Adrenal gland (tissue), 5 donors: ENCODE measurements at regions not wholly inside any gene's neighbourhood (a gene's known extent, or its start where the extent isn't known, plus 50 kb on each side); places are given as distances from the start of the nearest gene placed in this dataset.

Source experiments
- POLR2A ChIP-seq, 2 donors: fragments of 450-650 bp; IDR thresholded peaks; one replicate each; pipeline ENCODE4 v1.6.1; 2017; ENCODE audit warnings: antibody characterized with exemption in 2 of 2, mild to moderate bottlenecking in 2 of 2, moderate library complexity in 1 of 2
- TF ChIP-seq, protein P1 (sequence below), 6 experiments: fragments of 450-650 bp in 4 of 6; fragments of 200-600 bp in 2 of 6; sonication (generic) in 1 of 6; IDR thresholded peaks; 1 replicate in 5 of 6; 2 replicates in 1 of 6; pipeline versions ENCODE4 v1.5.1 to v1.8.0; 2016 to 2021; ENCODE audit warnings: antibody characterized with exemption in 6 of 6, mild to moderate bottlenecking in 2 of 6, moderate library complexity in 1 of 6
- donor health status: DM: no; HTN: no; CAD: no.

DNA sequence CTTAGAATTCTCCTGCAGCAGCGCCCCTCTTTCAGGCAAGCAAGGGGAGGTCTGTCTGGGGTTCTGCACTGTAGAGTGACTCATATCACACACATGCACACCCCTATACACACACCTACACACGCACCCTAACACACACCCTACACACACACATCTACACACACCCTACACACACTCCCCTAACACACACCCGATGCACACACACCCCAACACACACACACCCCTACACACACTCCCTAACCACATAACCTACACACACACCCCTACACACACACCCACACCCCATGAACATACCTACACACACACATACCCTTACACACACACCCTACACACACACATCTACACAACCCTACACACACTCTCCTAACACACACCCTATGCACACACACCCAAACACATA, 493.2 kb downstream of the IRS2 start:
- TF ChIP-seq, protein P1, sequence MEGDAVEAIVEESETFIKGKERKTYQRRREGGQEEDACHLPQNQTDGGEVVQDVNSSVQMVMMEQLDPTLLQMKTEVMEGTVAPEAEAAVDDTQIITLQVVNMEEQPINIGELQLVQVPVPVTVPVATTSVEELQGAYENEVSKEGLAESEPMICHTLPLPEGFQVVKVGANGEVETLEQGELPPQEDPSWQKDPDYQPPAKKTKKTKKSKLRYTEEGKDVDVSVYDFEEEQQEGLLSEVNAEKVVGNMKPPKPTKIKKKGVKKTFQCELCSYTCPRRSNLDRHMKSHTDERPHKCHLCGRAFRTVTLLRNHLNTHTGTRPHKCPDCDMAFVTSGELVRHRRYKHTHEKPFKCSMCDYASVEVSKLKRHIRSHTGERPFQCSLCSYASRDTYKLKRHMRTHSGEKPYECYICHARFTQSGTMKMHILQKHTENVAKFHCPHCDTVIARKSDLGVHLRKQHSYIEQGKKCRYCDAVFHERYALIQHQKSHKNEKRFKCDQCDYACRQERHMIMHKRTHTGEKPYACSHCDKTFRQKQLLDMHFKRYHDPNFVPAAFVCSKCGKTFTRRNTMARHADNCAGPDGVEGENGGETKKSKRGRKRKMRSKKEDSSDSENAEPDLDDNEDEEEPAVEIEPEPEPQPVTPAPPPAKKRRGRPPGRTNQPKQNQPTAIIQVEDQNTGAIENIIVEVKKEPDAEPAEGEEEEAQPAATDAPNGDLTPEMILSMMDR (IDR thresholded peaks at IDR 0.05) = no peak
- TF ChIP-seq POLR2A (IDR thresholded peaks at IDR 0.05) = no peak
